ENCODE measurements at regions not wholly inside any gene's neighbourhood (a gene's known extent, or its start where the extent isn't known, plus 50 kb on each side); places are given as distances from the start of the nearest gene placed in this dataset.
A peak's percentile ranks its signal among the peaks of the same experiment; 100 is the strongest.

DNA sequence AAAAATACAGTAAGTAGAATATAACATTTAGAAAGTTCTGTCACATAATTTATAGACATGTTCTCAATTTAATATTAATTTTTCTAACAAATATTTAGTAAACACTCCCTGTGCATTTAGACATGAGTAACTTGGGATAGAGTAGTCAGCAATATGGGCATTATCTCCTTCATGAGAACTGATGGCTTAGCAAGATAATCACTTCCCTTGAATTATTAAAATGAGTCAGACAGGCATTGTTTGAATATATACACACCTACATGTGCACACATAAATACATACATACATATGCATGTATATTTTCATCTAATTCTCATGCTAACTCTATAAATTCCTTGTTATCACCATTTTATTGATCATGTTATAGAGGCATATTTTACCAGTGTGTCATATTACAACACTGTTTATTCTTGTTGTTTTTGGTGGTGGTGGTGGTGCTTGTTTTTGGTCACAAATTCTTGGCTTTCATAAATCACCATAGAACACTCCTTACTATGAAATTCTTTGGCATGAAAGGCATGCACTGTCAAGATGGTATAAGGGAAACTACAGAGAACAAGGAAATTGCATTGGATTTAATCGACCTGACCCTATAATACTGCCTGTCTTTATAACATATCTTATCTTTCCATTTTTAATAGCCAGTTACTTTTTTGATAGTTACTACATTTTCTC is 434.5 kb upstream of the MANEA start:
- DNase-seq (ENCODE audit: low spot score), result no peak

DNA sequence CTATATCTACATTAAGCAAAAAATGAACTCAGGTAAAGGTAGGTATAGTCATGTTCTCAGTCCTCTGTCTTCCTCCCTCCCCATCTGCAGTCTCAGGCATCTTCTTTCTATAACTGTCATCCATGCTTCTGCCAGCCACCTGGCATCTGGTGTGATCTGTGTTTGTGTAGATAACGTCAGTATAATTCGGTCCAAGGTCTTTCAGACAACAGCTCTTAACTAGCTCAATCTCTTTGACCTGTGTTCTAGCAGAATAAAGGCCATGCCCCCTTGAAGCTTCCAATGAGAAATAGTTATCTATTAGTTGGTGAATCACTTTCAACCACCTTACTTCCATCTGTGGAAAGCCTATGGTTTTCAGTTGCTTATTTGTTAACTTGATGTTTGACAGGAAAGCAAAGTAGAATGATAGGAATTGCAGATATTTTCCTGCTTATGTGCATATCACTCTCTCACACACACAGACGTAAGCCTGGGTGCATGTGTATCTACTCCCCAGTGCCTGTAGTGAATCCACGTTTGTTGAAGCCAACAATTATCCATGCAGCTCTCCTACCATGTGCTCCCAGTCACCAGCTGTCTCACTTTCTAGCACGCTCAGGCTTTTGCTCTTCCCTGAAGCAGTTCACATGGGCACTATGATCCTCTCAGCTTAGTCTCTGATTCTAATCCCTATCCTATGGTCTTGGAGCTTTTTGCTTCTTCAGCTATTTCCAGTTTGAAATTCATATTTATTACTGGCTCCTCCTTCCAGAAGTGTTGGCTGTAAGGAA is 433.7 kb upstream of the MANEA start:
- no peak for DNase-seq (ENCODE audit: low spot score)

DNA sequence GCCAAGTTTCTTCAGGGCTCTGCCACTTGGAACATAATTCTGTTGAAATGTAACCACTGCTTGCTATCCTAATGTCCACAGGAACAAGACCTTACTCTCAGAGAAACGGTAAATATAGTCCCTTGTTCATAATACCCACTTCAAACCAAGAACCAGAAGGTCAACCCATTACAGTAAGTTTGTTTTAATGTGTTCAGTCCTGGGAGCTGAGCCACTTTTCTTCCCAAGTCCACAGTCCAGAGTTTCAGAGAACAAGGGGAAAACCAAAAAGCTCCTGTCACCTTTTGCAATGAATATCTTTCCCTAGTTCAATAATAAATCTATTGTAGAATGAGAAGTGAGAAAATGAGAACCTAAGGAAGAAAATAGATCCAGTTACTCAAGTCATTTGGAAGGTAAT is 431.9 kb upstream of the MANEA start:
- DNase-seq (ENCODE audit: low spot score), result no peak

DNA sequence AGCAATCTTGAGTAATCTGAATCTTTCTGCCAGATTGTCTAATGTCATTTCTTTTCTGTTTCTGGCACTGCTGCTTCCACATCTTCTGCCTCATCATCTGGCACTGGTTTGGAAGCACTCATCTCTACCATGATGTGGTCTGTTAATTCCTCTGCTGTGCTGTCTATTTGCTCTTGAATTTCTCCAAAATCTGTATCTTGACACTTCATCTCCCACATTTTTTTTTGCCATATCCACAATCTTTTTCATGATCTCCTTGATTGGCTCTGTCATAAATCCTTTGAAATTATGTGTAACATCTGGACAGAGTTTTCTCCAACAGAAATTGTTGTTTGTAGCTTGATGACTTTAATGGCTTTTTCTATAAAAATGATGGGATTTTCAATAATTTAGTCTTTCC is 417.8 kb upstream of the MANEA start:
- no peak for DNase-seq (ENCODE audit: low spot score)

DNA sequence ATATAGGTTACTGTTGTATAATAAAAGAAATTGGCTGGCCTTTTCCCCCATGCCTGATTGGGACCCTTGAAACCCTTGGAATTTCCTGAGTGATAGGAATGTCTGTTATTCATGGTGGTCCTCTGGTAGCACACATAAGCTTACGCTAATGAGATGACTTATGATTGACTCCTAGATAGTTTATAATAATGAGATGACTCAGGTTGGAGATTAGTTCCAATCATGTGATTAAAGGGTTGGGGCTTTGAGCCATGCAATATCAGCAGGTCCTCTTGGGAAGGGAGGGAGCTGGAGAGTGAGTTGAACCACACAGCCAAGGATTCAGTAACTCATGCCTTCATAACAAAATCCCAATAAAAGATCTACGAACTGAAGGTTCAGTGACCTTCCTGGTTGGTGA is 407.6 kb upstream of the MANEA start:
- DNase-seq (ENCODE audit: low spot score), result no peak

DNA sequence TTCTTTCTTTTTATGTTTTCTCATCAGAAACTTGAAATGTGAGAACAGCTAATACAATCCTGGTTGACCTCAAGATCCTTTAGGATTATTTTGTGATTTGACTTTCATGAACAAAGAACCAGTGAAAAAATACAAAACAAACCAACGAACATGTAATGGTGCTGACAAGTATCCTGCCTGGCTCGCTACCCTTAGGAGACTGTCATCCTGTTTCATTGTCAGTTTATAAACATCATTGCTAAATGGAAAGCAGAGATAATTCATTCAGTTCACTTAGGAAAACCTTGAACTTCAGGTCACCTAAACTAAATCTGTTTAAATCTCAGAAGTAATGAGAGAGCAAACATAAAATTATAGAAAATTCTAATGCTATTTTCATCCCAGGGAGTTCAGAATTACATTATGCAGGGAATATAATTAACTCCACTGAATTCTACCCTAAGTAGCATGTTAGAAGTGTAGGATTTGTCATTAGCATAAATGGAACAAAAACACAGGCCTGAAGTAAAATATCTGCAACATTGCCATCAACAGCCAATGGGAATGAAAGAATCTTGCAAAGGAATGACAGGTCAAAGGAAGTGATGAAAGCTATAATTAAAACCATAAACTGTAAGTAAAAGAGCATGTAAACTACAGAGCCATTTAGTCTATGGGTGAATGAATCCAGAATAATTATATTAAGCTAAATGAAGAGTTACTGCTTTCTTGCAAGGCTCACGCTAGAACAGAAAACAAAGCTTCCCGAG is 401.2 kb upstream of the MANEA start:
- no peak for DNase-seq (ENCODE audit: low spot score)

DNA sequence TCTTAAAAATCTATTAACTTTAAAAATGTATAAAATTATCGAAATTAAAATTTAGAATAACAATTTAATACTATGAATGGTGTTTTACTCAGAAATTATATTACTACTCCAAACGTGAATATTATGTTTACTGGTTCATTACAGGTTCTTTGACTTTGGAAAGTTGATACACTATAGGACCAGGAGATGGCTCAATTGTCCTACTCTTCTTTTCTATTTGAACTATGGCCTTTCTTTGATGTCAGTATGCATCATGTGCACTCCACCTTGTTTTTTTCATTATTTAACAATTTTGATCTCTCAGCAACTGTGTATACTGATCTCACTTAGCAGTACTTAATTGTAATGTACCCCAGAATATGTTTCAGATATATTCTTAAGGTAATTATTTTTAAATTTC is 391.5 kb upstream of the MANEA start:
- no peak for DNase-seq (ENCODE audit: low spot score)

DNA sequence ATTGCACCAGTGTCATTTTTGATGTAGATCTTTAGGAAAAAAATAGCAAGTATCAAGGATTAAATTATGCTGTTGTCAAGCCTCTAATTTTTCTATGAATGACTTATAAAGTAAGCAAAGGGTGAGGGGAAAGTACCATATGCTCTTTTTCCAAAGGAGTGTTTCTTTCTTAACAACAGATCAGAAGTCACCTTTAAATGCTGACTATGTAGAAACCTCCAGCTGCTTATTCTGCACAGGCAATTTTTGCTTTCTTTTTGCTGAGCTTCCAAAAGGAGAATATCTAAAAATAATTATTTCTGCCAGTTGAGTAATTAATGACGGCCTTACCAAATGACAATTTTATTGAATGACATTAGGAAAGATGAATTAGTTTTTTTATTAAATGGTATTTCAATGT is 390.6 kb upstream of the MANEA start:
- no peak for DNase-seq (ENCODE audit: low spot score)

DNA sequence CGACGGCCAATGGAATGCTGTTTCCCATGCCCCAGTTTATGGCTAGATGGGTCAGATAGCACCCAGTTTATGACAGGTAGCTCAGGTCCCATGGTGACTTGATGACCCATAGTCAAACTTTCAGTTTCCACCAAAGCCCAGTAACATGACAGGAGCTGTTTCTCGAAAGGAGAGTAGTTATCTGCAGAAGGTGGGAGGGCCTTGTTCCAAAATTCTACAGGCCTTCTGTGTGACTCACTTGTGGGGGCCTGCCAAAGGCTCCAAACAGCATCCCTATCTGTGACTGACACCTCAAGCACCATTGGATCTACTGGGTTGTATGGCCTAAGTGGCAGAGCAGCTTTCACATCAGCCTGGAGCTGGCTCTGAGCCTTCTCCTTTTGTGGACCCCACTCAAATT is 379.7 kb upstream of the MANEA start:
- DNase-seq (ENCODE audit: low spot score), result no peak

DNA sequence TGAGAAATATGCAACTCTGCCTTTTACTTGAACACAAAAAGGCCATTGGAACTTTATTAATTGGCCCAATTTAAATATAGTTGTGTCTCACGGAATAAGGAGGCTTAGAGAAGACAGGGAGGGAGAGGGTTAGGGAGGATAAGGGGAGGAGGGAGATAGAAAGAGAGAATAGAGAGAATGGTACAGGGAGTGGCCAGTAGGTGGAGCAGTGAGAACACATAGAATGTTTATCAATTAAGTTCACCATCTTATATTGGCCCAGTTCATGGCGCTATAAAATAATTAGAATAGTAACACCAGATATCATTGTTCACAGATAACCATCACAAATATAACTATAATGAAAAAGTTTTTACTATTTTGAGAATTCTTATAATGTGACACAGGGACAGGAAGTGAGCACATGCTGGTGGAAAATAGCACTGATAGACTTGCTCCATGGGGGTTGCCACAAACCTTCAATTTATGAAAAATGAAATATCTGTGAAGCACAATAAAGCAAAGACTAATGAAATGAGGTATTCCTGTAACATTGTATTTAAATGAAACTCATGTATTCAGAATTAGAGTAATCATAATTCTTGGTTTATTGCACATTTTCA is 374.1 kb upstream of the MANEA start:
- DNase-seq (ENCODE audit: low spot score), result peak; percentile 25

DNA sequence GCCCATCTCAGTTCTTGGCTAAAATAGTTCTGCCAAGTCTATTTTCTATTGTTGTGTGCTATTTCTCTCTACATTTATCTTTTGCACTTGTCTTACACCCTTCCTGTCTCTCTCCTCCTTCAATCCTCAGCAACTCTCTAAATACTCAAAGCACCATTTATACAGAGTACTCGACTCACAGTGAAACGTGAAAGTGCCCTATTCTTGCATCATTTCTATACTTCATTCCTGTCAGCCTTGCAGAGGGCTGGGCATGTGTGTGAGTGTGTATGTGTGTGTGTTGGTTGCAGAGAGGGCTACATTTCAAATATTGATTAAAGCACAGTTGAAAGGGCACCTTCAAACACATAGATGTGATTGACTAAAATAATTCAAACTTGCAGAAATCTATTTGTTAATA is 373.2 kb upstream of the MANEA start:
- DNase-seq (ENCODE audit: low spot score), result no peak

DNA sequence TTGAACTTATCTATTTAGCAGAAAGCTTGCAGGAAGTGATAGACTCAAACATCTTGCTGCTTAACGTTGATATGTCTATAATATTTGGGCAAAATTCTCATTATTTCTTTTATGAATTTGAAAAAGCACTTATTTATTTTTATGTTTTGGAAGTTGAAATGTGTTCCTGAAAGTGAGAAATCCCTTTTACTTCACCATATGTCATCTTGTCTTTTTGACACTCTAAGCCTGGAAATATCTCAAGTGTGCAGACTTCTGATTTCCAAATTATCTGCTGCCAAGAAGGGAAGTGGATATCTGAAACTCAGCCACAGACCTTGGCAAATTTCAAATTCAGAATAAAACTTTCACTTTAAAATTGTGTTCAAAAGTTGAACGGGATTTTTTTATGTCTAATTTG is 368.7 kb upstream of the MANEA start:
- no peak for DNase-seq (ENCODE audit: low spot score)

DNA sequence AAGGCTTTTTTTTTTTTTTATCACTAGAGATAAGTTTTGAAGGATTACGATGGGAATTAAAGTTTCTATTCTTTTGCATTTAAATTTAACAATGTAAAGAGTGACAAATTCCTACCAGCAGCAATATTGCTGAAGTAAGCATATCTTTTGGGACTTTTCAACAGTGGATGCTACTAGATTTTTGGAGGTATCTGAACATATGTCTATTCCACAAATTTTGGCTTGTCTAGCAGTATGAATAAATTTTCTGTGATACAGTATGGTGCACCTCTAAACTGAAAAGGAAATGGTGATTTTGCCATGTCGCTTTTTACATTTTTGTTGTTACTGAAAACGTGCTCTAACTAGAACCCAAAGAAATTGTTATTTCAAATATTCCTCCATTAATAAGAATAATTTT is 368.3 kb upstream of the MANEA start:
- no peak for DNase-seq (ENCODE audit: low spot score)

DNA sequence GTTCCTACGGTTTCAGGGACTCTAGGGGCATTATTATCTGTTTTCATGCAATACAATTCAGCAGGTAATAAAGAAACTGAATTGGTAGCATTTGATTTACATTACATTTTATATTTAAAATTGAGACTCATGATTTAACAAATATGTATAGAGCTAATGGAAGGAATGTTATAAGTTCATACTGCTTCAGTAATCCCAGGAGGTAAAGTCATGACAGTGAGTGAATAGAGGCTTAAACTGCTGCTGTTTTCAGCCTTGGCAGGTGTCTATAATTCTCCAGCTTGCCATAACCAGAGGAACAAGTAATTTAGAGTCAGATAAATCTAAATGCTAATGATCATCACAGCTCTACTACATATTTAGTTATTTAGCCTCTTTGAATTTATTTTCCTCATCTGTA is 360.8 kb upstream of the MANEA start:
- DNase-seq (ENCODE audit: low spot score), result no peak

DNA sequence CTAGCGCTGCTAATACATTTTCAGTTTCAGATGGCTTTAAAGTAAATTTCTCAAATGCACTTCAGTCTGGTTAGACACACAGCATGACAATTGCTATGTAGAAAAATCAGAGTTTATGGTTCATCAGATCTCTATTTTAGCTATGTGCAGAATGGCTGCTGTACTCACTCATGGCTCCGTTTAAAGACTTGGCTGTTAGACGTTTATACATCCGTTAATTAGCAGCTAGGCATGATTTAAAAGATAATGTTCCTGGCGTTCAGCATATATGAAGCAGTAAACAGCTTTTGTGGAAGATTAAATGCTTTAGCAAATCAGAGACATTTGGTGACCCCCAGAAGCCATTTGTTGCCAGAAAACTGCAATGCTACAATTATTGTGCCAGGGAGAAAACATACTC is 350.0 kb upstream of the MANEA start:
- DNase-seq (ENCODE audit: low spot score), result no peak

DNA sequence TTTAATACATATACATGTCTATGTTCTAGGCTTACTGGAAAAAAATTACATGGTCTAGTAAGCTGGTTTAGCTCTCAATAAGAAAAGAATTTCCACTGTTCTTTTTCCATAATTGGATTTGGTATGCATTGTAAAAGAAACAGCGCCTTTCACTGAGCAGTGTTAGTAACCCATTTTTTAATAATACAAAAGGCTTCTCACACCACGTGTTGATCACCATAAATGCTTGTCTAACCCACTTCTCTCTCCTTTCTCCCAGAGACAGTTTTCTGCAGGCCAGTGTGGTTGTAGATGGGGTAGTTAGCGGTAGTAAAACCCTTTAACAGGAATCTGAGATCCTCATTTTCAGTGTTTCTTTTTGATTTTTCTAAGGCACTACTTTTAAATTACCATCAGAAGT is 348.7 kb upstream of the MANEA start:
- DNase-seq (ENCODE audit: low spot score), result no peak

DNA sequence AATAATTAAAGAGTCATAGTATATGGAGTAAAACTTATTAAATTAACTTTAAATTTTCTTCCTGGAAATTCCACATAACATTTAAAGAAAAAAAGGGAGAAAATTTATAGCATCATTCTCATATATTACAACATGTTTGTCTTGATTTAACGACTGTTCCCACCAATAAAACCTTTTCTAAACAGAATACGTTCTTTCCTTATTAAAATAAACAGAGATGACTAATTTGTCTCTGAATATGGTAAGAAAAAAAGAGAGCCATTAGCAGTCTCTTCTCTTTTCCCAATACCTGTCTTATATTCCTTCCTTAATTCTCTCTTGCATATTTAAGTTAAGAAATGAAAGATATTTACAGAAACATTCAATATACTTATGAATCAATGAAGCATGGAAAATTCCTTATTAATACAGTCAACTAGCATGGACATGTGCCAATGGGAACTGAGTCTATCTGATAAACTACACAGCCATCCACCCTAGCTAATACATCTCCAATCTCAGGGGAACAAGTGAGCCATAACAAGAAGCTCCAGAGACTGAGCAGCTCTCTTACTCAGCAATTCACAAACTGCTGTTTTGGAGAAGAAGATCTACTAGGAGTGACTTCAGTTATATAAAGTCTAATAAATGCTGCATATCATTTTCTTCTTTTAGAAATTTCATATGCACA is 347.1 kb upstream of the MANEA start:
- no peak for DNase-seq (ENCODE audit: low spot score)

DNA sequence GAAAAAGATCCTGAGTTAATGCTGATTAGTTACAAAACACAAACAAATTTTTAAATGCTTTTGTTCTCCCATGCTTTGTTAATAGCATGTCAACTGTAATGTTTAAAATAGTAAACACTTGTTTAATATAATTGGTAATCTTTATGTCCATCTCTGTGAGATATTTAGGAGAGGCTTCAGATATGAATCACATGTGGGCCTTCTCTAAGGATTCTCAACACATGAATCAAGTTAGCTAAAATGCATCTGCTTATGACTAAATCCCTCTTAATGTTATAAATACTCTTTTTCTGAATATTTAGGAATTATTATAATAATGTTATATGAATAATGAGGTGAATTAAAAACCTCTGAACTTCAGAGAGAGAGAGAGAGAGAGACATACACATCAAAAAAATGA is 345.9 kb upstream of the MANEA start:
- no peak for DNase-seq (ENCODE audit: low spot score)

DNA sequence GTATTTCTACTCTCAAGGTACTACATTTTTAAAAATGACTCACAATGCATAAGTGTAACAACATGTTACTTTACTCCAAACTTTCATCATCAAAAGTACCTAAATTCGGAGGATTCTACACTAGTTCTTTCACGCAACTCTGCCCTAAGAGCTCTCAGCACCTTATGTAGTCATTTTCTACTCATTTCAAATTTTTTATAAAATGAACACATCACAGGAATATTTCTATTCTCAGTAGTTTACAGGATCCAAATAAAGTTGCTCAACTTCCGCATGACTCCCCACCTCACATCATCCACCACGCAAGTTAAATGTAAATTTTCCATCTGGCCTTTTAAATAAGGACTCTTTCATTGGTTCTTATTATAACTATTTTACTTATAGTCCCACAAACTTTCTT is 344.9 kb upstream of the MANEA start:
- DNase-seq (ENCODE audit: low spot score), result no peak

DNA sequence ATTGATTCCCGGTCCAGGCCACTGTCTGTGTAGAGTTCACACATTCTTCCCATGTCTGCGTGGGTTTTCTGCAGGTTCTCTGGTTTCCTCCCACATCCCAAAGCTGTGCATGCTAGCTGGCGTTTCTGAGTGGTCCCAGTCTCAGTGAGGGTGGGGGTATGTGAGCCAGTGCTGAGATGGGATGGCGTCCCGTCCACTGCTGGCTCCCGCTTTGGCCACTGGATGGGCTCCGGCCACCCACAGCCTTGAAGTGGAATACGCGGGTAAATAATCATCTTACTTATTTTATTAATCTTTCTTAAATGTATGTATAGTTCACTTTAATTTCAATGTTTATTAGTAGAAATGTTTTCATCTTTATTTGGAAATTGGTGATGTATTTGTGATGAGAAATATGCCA is 343.5 kb upstream of the MANEA start:
- DNase-seq (ENCODE audit: low spot score), result no peak

DNA sequence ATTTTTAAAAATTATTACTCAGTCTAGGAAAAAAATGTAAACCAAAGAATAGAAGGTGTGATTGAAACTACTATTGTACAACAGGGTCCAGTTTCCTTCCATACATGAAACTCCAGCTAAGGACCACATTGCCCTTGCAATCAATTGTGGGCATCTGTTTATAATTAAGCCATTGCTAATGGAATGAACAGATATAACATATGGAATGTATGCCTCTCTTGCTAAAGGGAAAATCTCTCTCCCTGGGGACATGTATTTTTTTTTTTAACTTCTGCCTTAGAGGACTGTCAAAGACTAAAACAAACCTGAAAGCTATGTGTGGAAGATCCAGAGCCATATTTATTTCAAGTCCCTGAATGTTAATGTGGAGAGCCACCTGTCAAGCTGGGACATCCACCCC is 336.8 kb upstream of the MANEA start:
- no peak for DNase-seq (ENCODE audit: low spot score)

DNA sequence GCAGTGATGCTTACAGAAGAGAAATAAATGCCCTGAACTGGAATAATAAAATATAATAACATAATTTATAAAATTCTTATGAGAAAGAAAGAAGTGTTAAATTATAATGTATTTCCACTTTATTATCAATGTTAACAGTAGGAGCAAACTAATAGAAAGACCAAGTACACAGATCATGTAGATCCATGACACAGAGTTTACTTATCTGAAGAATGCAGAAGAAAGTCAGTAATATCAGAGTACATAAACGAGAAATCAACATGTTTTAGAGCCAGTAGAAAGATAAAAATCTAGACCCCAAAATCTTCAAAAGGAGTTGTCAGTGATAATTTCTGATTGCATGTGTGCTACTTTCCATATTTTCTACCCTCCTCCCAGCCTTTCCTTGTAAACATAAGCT is 334.8 kb upstream of the MANEA start:
- no peak for DNase-seq (ENCODE audit: low spot score)
